Gastrocnemius medialis (tissue), 4 donors: ENCODE measurements at regions not wholly inside any gene's neighbourhood (a gene's known extent, or its start where the extent isn't known, plus 50 kb on each side); places are given as distances from the start of the nearest gene placed in this dataset.

Experiments used
- POLR2A ChIP-seq, 2 donors: fragments of 450-650 bp; IDR thresholded peaks; one replicate each; pipeline ENCODE4 v1.6.1; 2017; ENCODE audit warnings: antibody characterized with exemption in 2 of 2, mild to moderate bottlenecking in 2 of 2, moderate library complexity in 2 of 2
- TF ChIP-seq, protein P1 (sequence below), 5 experiments: fragments of 450-650 bp in 3 of 5; fragments of 200-600 bp in 2 of 5; sonication (generic) in 2 of 5; IDR thresholded peaks in 4 of 5; conservative IDR thresholded peaks in 1 of 5; 1 replicate in 4 of 5; 2 replicates in 1 of 5; pipeline ENCODE4 v1.5.1; 2016 to 2019; ENCODE audit warnings: antibody characterized with exemption in 5 of 5, mild to moderate bottlenecking in 3 of 5, moderate library complexity in 3 of 5

DNA sequence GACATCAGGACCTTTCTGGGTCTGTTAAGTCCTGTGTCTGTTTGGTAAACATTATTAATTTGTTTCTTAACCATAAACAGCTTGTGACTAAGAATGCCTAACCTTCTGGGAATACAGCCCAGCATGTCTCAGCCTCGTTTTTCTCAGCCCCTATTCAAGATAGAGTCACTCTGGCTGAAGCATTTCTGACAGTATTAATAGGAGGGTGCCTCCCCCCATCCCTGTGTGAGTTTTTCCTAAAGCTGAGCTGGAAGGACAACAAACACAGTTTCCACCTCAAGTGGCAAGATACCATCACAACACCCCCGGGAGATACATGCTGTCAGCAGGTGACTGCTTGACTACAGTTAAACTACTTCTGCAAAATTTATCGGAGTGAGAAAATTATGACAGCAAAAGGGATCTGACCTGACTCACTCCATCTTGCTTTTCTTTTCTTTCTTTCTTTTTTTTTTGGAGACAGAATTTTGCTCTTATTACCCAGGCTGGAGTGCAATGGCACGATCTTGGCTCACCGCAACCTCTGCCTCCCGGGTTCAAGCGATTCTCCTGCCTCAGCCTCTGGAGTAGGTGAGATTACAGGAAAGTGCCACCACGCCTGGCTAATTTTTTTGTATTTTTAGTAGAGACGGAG, 59.3 kb upstream of the ABCC4 start:
- TF ChIP-seq, protein P1, sequence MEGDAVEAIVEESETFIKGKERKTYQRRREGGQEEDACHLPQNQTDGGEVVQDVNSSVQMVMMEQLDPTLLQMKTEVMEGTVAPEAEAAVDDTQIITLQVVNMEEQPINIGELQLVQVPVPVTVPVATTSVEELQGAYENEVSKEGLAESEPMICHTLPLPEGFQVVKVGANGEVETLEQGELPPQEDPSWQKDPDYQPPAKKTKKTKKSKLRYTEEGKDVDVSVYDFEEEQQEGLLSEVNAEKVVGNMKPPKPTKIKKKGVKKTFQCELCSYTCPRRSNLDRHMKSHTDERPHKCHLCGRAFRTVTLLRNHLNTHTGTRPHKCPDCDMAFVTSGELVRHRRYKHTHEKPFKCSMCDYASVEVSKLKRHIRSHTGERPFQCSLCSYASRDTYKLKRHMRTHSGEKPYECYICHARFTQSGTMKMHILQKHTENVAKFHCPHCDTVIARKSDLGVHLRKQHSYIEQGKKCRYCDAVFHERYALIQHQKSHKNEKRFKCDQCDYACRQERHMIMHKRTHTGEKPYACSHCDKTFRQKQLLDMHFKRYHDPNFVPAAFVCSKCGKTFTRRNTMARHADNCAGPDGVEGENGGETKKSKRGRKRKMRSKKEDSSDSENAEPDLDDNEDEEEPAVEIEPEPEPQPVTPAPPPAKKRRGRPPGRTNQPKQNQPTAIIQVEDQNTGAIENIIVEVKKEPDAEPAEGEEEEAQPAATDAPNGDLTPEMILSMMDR (IDR thresholded peaks at IDR 0.05 in 4 of 5, conservative IDR thresholded peaks at IDR 0.05 in 1 of 5), result no peak
- no peak for TF ChIP-seq POLR2A (IDR thresholded peaks at IDR 0.05)
